Liver (tissue), 8 donors: ENCODE measurements at regions not wholly inside any gene's neighbourhood (a gene's known extent, or its start where the extent isn't known, plus 50 kb on each side); places are given as distances from the start of the nearest gene placed in this dataset.

Source experiments
- DNase-seq: peaks from one replicate; pipeline ENCODE4 v3.0.0-alpha.2; 2017; ENCODE audit warnings: low spot score
- H3K27ac ChIP-seq, 2 donors: one replicate each; pipeline ENCODE4 v1.7.0; 2013; ENCODE audit warnings: inconsistent platforms in 2 of 2, low read length in 2 of 2, control low read depth in 1 of 2, low read depth in 1 of 2, mild to moderate bottlenecking in 1 of 2
- H3K27me3 ChIP-seq, 4 donors: one replicate each; pipeline versions ENCODE4 v1.6.1 to v1.7.0; 2013; ENCODE audit warnings: low read length in 3 of 4, inconsistent platforms in 1 of 4, mild to moderate bottlenecking in 1 of 4, moderate library complexity in 1 of 4; ENCODE audit not compliant: control insufficient read depth in 4 of 4, insufficient read depth in 4 of 4
- H3K36me3 ChIP-seq, 4 donors: one replicate each; pipeline versions ENCODE4 v1.6.1 to v1.7.0; 2013; ENCODE audit warnings: low read length in 3 of 4, mild to moderate bottlenecking in 3 of 4, low read depth in 1 of 4, moderate library complexity in 1 of 4; ENCODE audit not compliant: control insufficient read depth in 4 of 4, insufficient read depth in 3 of 4
- H3K4me1 ChIP-seq, 4 donors: one replicate each; pipeline versions ENCODE4 v1.6.1 to v1.7.0; 2013; ENCODE audit warnings: low read length in 3 of 4, mild to moderate bottlenecking in 3 of 4, moderate library complexity in 1 of 4; ENCODE audit not compliant: control insufficient read depth in 4 of 4, insufficient read depth in 4 of 4
- H3K4me3 ChIP-seq, 3 donors: one replicate each; pipeline versions ENCODE4 v1.6.1 to v1.7.0; 2013; ENCODE audit warnings: low read length in 3 of 3, control low read depth in 1 of 3, low read depth in 1 of 3, mild to moderate bottlenecking in 1 of 3
- H3K9ac ChIP-seq, 2 donors: one replicate each; pipeline ENCODE4 v1.7.0; 2013; ENCODE audit warnings: low read length in 2 of 2, mild to moderate bottlenecking in 2 of 2, moderate library complexity in 2 of 2, control low read depth in 1 of 2, low read depth in 1 of 2
- H3K9me3 ChIP-seq, 4 donors: one replicate each; pipeline versions ENCODE4 v1.6.1 to v1.7.0; 2013; ENCODE audit warnings: low read length in 3 of 4; ENCODE audit not compliant: control insufficient read depth in 4 of 4
- EGR1 ChIP-seq, 2 donors: IDR thresholded peaks; 2 replicates each; pipeline ENCODE4 v1.6.1; 2016 to 2018; ENCODE audit warnings: antibody characterized with exemption in 2 of 2, low read depth in 2 of 2
- FOXA1 ChIP-seq: IDR thresholded peaks from 2 replicates; pipeline ENCODE4 v1.6.1; 2016; ENCODE audit warnings: antibody characterized with exemption
- FOXA2 ChIP-seq: IDR thresholded peaks from 2 replicates; pipeline ENCODE4 v1.6.1; 2016; ENCODE audit warnings: antibody characterized with exemption
- GABPA ChIP-seq, 2 donors: IDR thresholded peaks in 1 of 2; conservative IDR thresholded peaks in 1 of 2; 2 replicates each; pipeline ENCODE4 v1.6.1; 2016; ENCODE audit warnings: antibody characterized with exemption in 2 of 2, mild to moderate bottlenecking in 1 of 2, moderate library complexity in 1 of 2
- HNF4A ChIP-seq, 2 donors: conservative IDR thresholded peaks; 2 replicates each; pipeline ENCODE4 v1.6.1; 2016; ENCODE audit warnings: antibody characterized with exemption in 2 of 2, mild to moderate bottlenecking in 2 of 2
- HNF4G ChIP-seq: IDR thresholded peaks from 2 replicates; pipeline ENCODE4 v1.6.1; 2016; ENCODE audit warnings: antibody characterized with exemption
- JUND ChIP-seq, 2 donors: IDR thresholded peaks; 2 replicates each; pipeline ENCODE4 v1.6.1; 2016; ENCODE audit warnings: antibody characterized with exemption in 2 of 2
- NR2F2 ChIP-seq: IDR thresholded peaks from 2 replicates; pipeline ENCODE4 v1.6.1; 2016; ENCODE audit warnings: antibody characterized with exemption
- RAD21 ChIP-seq, 2 donors: IDR thresholded peaks; 2 replicates each; pipeline ENCODE4 v1.6.1; 2016; ENCODE audit warnings: antibody characterized with exemption in 2 of 2, mild to moderate bottlenecking in 2 of 2
- RXRA ChIP-seq, 2 donors: IDR thresholded peaks; 2 replicates each; pipeline ENCODE4 v1.6.1; 2017 to 2018; ENCODE audit warnings: antibody characterized with exemption in 2 of 2, mild to moderate bottlenecking in 1 of 2
- SP1 ChIP-seq: IDR thresholded peaks from 2 replicates; pipeline ENCODE4 v1.6.1; 2018; ENCODE audit warnings: antibody characterized with exemption, mild to moderate bottlenecking
- TAF1 ChIP-seq: conservative IDR thresholded peaks from 2 replicates; pipeline ENCODE4 v1.6.1; 2016; ENCODE audit warnings: antibody characterized with exemption, mild to moderate bottlenecking
- YY1 ChIP-seq: IDR thresholded peaks from 2 replicates; pipeline ENCODE4 v1.6.1; 2016; ENCODE audit warnings: antibody characterized with exemption, mild to moderate bottlenecking
- WGBS: extraction: QIAGEN DNeasy Blood & Tissue Kit; methylation state at CpG from one replicate; pipeline ENCODE4 v1.1.7; 2013; 5-methylcytosine and 5-hydroxymethylcytosine counted together
- TF ChIP-seq, protein P1 (sequence below): fragments of 150-350 bp; IDR thresholded peaks from 2 replicates; pipeline ENCODE4 v1.5.1; 2017; ENCODE audit warnings: improper control_type of control experiment, low read depth, low read length; ENCODE audit not compliant: missing input control
- TF ChIP-seq, protein P2 (sequence below): IDR thresholded peaks from 2 replicates; pipeline ENCODE4 v1.6.1; 2016; ENCODE audit warnings: antibody characterized with exemption
- TF ChIP-seq, protein P3 (sequence below): IDR thresholded peaks from 2 replicates; pipeline ENCODE4 v1.6.1; 2016; ENCODE audit warnings: antibody characterized with exemption
- TF ChIP-seq, protein P4 (sequence below): IDR thresholded peaks from 2 replicates; pipeline ENCODE4 v1.6.1; 2016; ENCODE audit warnings: antibody characterized with exemption
- TF ChIP-seq, protein P5 (sequence below): IDR thresholded peaks from 2 replicates; pipeline ENCODE4 v1.6.1; 2016; ENCODE audit warnings: antibody characterized with exemption, mild to moderate bottlenecking
- donor health status: healthy.
- donor health status: healthy.
- donor health status: healthy.
- donor health status: healthy.
- donor health status: healthy.

DNA sequence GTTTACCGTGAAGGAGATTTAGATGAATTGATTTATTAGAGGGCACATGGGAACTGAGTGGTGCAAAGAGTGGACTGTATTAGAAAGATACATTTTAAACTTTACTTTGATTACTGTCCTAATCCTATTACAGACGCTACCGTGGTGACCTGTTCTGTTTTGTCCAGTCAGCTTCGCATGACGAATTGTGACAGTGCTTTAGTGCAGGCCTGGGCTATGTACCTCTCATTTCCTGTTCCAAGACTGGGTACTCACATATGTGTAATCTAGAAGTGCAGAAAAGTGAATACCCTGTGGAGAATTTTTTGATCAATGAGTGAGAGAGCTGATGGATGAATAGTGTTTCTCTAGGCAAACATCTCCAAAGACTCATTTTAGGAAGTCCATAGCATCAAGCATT, 385.9 kb downstream of the ANXA1 start:
- 89% methylated on average over 5 of the region's 5 CpGs for WGBS
- no peaks in the 10 kb centered on the region for H3K9me3 ChIP-seq
- H3K9ac ChIP-seq: no peak overlapping the region
- peaks cover 0 to 2% (median 0%) of the 10 kb centered on the region in 4 donors for H3K4me1 ChIP-seq
- no peaks in the 10 kb centered on the region for H3K27me3 ChIP-seq
- H3K27ac ChIP-seq: no peak overlapping the region
- TF ChIP-seq TAF1 (no peak), RXRA (IDR thresholded peaks at IDR 0.05) (no peak), HNF4A (conservative IDR thresholded peaks at IDR 0.05) (no peak), FOXA2 (no peak), HNF4G (no peak), GABPA (IDR thresholded peaks at IDR 0.05 in 1 of 2, conservative IDR thresholded peaks at IDR 0.05 in 1 of 2) (no peak), EGR1 (IDR thresholded peaks at IDR 0.05; ENCODE audit: low read depth in 2 of 2) (no peak)
- TF ChIP-seq, protein P1, sequence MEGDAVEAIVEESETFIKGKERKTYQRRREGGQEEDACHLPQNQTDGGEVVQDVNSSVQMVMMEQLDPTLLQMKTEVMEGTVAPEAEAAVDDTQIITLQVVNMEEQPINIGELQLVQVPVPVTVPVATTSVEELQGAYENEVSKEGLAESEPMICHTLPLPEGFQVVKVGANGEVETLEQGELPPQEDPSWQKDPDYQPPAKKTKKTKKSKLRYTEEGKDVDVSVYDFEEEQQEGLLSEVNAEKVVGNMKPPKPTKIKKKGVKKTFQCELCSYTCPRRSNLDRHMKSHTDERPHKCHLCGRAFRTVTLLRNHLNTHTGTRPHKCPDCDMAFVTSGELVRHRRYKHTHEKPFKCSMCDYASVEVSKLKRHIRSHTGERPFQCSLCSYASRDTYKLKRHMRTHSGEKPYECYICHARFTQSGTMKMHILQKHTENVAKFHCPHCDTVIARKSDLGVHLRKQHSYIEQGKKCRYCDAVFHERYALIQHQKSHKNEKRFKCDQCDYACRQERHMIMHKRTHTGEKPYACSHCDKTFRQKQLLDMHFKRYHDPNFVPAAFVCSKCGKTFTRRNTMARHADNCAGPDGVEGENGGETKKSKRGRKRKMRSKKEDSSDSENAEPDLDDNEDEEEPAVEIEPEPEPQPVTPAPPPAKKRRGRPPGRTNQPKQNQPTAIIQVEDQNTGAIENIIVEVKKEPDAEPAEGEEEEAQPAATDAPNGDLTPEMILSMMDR: no peak
- H3K4me3 ChIP-seq: no peak overlapping the region
- no peaks in the 10 kb centered on the region for H3K36me3 ChIP-seq
- DNase-seq: no peak

DNA sequence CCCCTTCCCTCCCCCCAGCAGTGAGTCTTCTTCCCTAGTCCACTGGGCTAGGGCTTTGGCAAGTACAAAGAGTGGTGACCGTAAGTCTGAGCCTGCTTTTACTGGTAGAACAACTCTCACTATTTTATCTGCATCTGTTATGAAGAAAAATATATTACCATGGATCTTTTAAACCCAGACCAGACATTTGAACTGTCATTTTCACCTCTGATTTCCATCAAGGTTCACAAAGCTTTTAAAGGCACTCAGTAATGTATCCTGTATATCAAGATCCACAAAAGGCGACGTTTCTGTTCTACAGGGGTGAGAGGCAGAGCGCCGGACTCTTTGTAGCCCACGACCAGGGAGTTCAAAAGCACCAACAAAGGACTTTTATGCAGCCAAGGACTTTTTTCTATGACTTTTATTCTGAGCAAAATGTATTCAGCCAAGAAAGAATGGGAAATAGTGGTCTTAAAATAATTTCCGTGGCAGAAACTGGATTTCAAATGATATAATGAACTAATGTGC, 388.3 kb downstream of the ANXA1 start:
- no peaks in the 10 kb centered on the region for H3K27me3 ChIP-seq
- peaks cover 0 to 14% (median 7%) of the 10 kb centered on the region in 4 donors for H3K4me1 ChIP-seq
- DNase-seq: no peak
- TF ChIP-seq, protein P2, sequence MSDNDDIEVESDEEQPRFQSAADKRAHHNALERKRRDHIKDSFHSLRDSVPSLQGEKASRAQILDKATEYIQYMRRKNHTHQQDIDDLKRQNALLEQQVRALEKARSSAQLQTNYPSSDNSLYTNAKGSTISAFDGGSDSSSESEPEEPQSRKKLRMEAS: no peak
- TF ChIP-seq, protein P3, sequence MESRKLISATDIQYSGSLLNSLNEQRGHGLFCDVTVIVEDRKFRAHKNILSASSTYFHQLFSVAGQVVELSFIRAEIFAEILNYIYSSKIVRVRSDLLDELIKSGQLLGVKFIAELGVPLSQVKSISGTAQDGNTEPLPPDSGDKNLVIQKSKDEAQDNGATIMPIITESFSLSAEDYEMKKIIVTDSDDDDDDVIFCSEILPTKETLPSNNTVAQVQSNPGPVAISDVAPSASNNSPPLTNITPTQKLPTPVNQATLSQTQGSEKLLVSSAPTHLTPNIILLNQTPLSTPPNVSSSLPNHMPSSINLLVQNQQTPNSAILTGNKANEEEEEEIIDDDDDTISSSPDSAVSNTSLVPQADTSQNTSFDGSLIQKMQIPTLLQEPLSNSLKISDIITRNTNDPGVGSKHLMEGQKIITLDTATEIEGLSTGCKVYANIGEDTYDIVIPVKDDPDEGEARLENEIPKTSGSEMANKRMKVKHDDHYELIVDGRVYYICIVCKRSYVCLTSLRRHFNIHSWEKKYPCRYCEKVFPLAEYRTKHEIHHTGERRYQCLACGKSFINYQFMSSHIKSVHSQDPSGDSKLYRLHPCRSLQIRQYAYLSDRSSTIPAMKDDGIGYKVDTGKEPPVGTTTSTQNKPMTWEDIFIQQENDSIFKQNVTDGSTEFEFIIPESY: no peak
- TF ChIP-seq TAF1 (no peak), GABPA (IDR thresholded peaks at IDR 0.05 in 1 of 2, conservative IDR thresholded peaks at IDR 0.05 in 1 of 2) (no peak), HNF4A (conservative IDR thresholded peaks at IDR 0.05) (no peak), FOXA1 (no peak), HNF4G (no peak), NR2F2 (no peak), FOXA2 (no peak), JUND (IDR thresholded peaks at IDR 0.05) (no peak), SP1 (no peak), EGR1 (IDR thresholded peaks at IDR 0.05; ENCODE audit: low read depth in 2 of 2) (no peak), RAD21 (IDR thresholded peaks at IDR 0.05) (no peak), RXRA (IDR thresholded peaks at IDR 0.05) (no peak), YY1 (no peak)
- TF ChIP-seq, protein P1: no peak
- TF ChIP-seq, protein P4, sequence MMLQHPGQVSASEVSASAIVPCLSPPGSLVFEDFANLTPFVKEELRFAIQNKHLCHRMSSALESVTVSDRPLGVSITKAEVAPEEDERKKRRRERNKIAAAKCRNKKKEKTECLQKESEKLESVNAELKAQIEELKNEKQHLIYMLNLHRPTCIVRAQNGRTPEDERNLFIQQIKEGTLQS: no peak
- TF ChIP-seq, protein P5, sequence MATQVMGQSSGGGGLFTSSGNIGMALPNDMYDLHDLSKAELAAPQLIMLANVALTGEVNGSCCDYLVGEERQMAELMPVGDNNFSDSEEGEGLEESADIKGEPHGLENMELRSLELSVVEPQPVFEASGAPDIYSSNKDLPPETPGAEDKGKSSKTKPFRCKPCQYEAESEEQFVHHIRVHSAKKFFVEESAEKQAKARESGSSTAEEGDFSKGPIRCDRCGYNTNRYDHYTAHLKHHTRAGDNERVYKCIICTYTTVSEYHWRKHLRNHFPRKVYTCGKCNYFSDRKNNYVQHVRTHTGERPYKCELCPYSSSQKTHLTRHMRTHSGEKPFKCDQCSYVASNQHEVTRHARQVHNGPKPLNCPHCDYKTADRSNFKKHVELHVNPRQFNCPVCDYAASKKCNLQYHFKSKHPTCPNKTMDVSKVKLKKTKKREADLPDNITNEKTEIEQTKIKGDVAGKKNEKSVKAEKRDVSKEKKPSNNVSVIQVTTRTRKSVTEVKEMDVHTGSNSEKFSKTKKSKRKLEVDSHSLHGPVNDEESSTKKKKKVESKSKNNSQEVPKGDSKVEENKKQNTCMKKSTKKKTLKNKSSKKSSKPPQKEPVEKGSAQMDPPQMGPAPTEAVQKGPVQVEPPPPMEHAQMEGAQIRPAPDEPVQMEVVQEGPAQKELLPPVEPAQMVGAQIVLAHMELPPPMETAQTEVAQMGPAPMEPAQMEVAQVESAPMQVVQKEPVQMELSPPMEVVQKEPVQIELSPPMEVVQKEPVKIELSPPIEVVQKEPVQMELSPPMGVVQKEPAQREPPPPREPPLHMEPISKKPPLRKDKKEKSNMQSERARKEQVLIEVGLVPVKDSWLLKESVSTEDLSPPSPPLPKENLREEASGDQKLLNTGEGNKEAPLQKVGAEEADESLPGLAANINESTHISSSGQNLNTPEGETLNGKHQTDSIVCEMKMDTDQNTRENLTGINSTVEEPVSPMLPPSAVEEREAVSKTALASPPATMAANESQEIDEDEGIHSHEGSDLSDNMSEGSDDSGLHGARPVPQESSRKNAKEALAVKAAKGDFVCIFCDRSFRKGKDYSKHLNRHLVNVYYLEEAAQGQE: no peak
- no peaks in the 10 kb centered on the region for H3K36me3 ChIP-seq
- 93% methylated on average over 7 of the region's 7 CpGs for WGBS
- no peak overlapping the region for H3K4me3 ChIP-seq
- no peak overlapping the region for H3K9ac ChIP-seq
- no peaks in the 10 kb centered on the region for H3K9me3 ChIP-seq
- no peak overlapping the region for H3K27ac ChIP-seq
